SU-DHL-6 (cell line): ENCODE measurements at regions not wholly inside any gene's neighbourhood (a gene's known extent, or its start where the extent isn't known, plus 50 kb on each side); places are given as distances from the start of the nearest gene placed in this dataset.

Experiments
- CTCF ChIP-seq: fragments of 200-600 bp; sonication (generic); IDR thresholded peaks from one replicate; pipeline ENCODE4 v1.5.1; 2017; ENCODE audit warnings: antibody characterized with exemption, mild to moderate bottlenecking, low read length, moderate library complexity; ENCODE audit not compliant: insufficient read depth, poor library complexity, severe bottlenecking
- EZH2phosphoT487 ChIP-seq: fragments of 200-600 bp; sonication (generic), shearing (Covaris generic); conservative IDR thresholded peaks from 2 replicates; pipeline ENCODE4 v1.6.1; 2018; ENCODE audit warnings: mild to moderate bottlenecking, antibody characterized with exemption, low read length, moderate library complexity, mixed read lengths

- no peak for TF ChIP-seq CTCF
- no peak for TF ChIP-seq EZH2phosphoT487
These were observed 97.1 kb upstream of the SPATA16 start for GRCh38 chr3:173238091-173238490.
